IMR-90 (cell line): ENCODE measurements at regions not wholly inside any gene's neighbourhood (a gene's known extent, or its start where the extent isn't known, plus 50 kb on each side); places are given as distances from the start of the nearest gene placed in this dataset.

Source experiments
- ATAC-seq: fragments of 200-7000 bp; cut with Tn5 transposase; 2 replicates; pipeline ENCODE4 v1.9.1; 2020; ENCODE audit warnings: low read depth, mild to moderate bottlenecking, moderate library complexity
- BruUV-seq: library from RNA; stranded (reverse); fragments of 400-500 nt; replicated peaks from 2 replicates; lab custom pipeline; 2021; lab: Mats Ljungman, UMichigan
- CTCF ChIA-PET: fragments of 300-600 bp; formaldehyde crosslinking; extraction: SDS; loops from one replicate; lab custom pipeline; 2021; ENCODE audit warnings: antibody characterized with exemption; lab: Yijun Ruan, JAX
- POLR2A ChIA-PET: fragments of 300-600 bp; sonication (Branson Sonifier 250); formaldehyde crosslinking; loops from one replicate; lab custom pipeline; 2022; ENCODE audit warnings: antibody characterized with exemption; ENCODE audit not compliant: unreplicated experiment; lab: Charles Lee
- DNase-seq: peaks from one replicate; pipeline ENCODE4 v3.0.0; 2013
- H2AFZ ChIP-seq: replicated peaks from 2 replicates; pipeline ENCODE3; 2013; ENCODE audit warnings: low read length, mild to moderate bottlenecking; ENCODE audit not compliant: poor library complexity
- H2AK5ac ChIP-seq: 2 replicates; pipeline ENCODE4 v1.6.1; 2013; ENCODE audit warnings: low read depth, low read length, inconsistent platforms
- H2AK9ac ChIP-seq: replicated peaks from 2 replicates; pipeline ENCODE3; 2013; ENCODE audit warnings: mild to moderate bottlenecking, low read depth, low read length, moderate library complexity; ENCODE audit not compliant: poor library complexity
- H2BK120ac ChIP-seq: 2 replicates; pipeline ENCODE4 v1.6.1; 2013; ENCODE audit warnings: low read depth, low read length, inconsistent platforms
- H2BK15ac ChIP-seq: 3 replicates; pipeline ENCODE4 v1.6.1; 2013; ENCODE audit warnings: low read depth, low read length, inconsistent platforms
- H2BK20ac ChIP-seq: 2 replicates; pipeline ENCODE4 v1.6.1; 2013; ENCODE audit warnings: low read depth, mild to moderate bottlenecking, inconsistent platforms, low read length, moderate library complexity
- H2BK5ac ChIP-seq: 2 replicates; pipeline ENCODE4 v1.6.1; 2013; ENCODE audit warnings: mild to moderate bottlenecking, low read depth, low read length, inconsistent platforms; ENCODE audit not compliant: poor library complexity, severe bottlenecking
- H3K14ac ChIP-seq: replicated peaks from 2 replicates; pipeline ENCODE4 v1.6.1; 2013; ENCODE audit warnings: low read depth, low read length, inconsistent platforms
- H3K18ac ChIP-seq: 2 replicates; pipeline ENCODE4 v1.6.1; 2013; ENCODE audit warnings: low read depth, low read length, control low read depth
- H3K23ac ChIP-seq: 2 replicates; pipeline ENCODE4 v1.6.1; 2013; ENCODE audit warnings: low read depth, low read length, inconsistent platforms
- H3K27ac ChIP-seq: 2 replicates; pipeline ENCODE4 v1.5.1; 2013; ENCODE audit warnings: mild to moderate bottlenecking, control low read depth, low read length; ENCODE audit not compliant: insufficient read depth
- H3K27me3 ChIP-seq: 2 replicates; pipeline ENCODE4 v1.6.1; 2013; ENCODE audit warnings: low read length; ENCODE audit not compliant: control insufficient read depth, insufficient read depth
- H3K36me3 ChIP-seq: 2 replicates; pipeline ENCODE4 v1.6.1; 2013; ENCODE audit warnings: low read length, mixed read lengths; ENCODE audit not compliant: control insufficient read depth, insufficient read depth
- H3K4ac ChIP-seq: 2 replicates; pipeline ENCODE4 v1.6.1; 2013; ENCODE audit warnings: low read depth, low read length, inconsistent platforms
- H3K4me1 ChIP-seq: 2 replicates; pipeline ENCODE4 v1.6.1; 2013; ENCODE audit warnings: low read length, mixed read lengths; ENCODE audit not compliant: control insufficient read depth, insufficient read depth
- H3K4me2 ChIP-seq: 2 replicates; pipeline ENCODE4 v1.6.1; 2013; ENCODE audit warnings: low read depth, mild to moderate bottlenecking, control low read depth, low read length, moderate library complexity
- H3K4me3 ChIP-seq: 2 replicates; pipeline ENCODE4 v1.5.1; 2013; ENCODE audit warnings: low read depth, mild to moderate bottlenecking, control low read depth, low read length, moderate library complexity; ENCODE audit not compliant: insufficient read depth
- H3K56ac ChIP-seq: 2 replicates; pipeline ENCODE4 v1.6.1; 2013; ENCODE audit warnings: low read length, inconsistent platforms; ENCODE audit not compliant: insufficient read depth; ENCODE audit errors: extremely low read depth
- H3K79me1 ChIP-seq, 2 experiments: 2 replicates each; pipeline ENCODE4 v1.6.1; 2013; ENCODE audit warnings: low read length in 2 of 2, inconsistent platforms in 1 of 2, low read depth in 1 of 2
- H3K9ac ChIP-seq: 2 replicates; pipeline ENCODE4 v1.6.1; 2013; ENCODE audit warnings: low read depth, low read length, control low read depth
- H3K9me1 ChIP-seq: 2 replicates; pipeline ENCODE4 v1.6.1; 2013; ENCODE audit warnings: low read length, inconsistent platforms; ENCODE audit not compliant: insufficient read depth
- H3K9me3 ChIP-seq: 2 replicates; pipeline ENCODE4 v1.6.1; 2013; ENCODE audit warnings: low read length; ENCODE audit not compliant: control insufficient read depth, insufficient read depth
- H4K20me1 ChIP-seq: 2 replicates; pipeline ENCODE4 v1.6.1; 2013; ENCODE audit warnings: low read length, inconsistent platforms; ENCODE audit not compliant: insufficient read depth
- H4K5ac ChIP-seq: 2 replicates; pipeline ENCODE4 v1.6.1; 2013; ENCODE audit warnings: mild to moderate bottlenecking, low read depth, low read length, control low read depth
- H4K8ac ChIP-seq, 2 experiments: 2 replicates each; pipeline ENCODE4 v1.6.1; 2013; ENCODE audit warnings: low read depth in 2 of 2, low read length in 2 of 2, control low read depth in 1 of 2, inconsistent platforms in 1 of 2
- H4K91ac ChIP-seq: 2 replicates; pipeline ENCODE4 v1.6.1; 2013; ENCODE audit warnings: low read depth, low read length, inconsistent platforms; ENCODE audit not compliant: insufficient read depth
- BHLHE40 ChIP-seq: fragments of 150-350 bp; IDR thresholded peaks from 2 replicates; pipeline ENCODE4 v1.6.1; 2016; ENCODE audit warnings: mild to moderate bottlenecking, low read depth, low read length
- CEBPB ChIP-seq: IDR thresholded peaks from 2 replicates; pipeline ENCODE4 v1.6.1; 2012; ENCODE audit warnings: low read depth, low read length, improper control_type of control experiment
- CHD1 ChIP-seq: IDR thresholded peaks from 2 replicates; pipeline ENCODE4 v1.6.1; 2012; ENCODE audit warnings: low read depth, low read length, improper control_type of control experiment
- FOS ChIP-seq: fragments of 150-350 bp; IDR thresholded peaks from 2 replicates; pipeline ENCODE4 v1.6.1; 2016; ENCODE audit warnings: low read depth, low read length
- MAFK ChIP-seq: IDR thresholded peaks from 2 replicates; pipeline ENCODE4 v1.6.1; 2012; ENCODE audit warnings: low read depth, low read length, improper control_type of control experiment
- MAZ ChIP-seq: IDR thresholded peaks from 2 replicates; pipeline ENCODE4 v1.6.1; 2012; ENCODE audit warnings: low read depth, mild to moderate bottlenecking, low read length, improper control_type of control experiment, moderate library complexity, borderline replicate concordance
- POLR2A ChIP-seq: IDR thresholded peaks from 2 replicates; pipeline ENCODE4 v1.6.1; 2012; ENCODE audit warnings: mild to moderate bottlenecking, low read depth, low read length
- RAD21 ChIP-seq: IDR thresholded peaks from 2 replicates; pipeline ENCODE4 v1.6.1; 2012; ENCODE audit warnings: low read length, improper control_type of control experiment
- RCOR1 ChIP-seq: IDR thresholded peaks from 2 replicates; pipeline ENCODE4 v1.6.1; 2012; ENCODE audit warnings: mild to moderate bottlenecking, low read length, improper control_type of control experiment; ENCODE audit not compliant: insufficient replicate concordance
- RFX5 ChIP-seq: IDR thresholded peaks from 2 replicates; pipeline ENCODE4 v1.8.0; 2012; ENCODE audit warnings: low read depth, mild to moderate bottlenecking, low read length, moderate library complexity
- SMC3 ChIP-seq: fragments of 150-350 bp; IDR thresholded peaks from 2 replicates; pipeline ENCODE4 v1.6.1; 2016; ENCODE audit warnings: low read depth, mild to moderate bottlenecking, antibody characterized with exemption, low read length, moderate library complexity
- dilution Hi-C: fragments of 300-500 bp; cut with HindIII; formaldehyde crosslinking; loops from one replicate; pipeline ENCODE4 v1.14.3; 2018; ENCODE audit warnings: low sequenced_read_pairs; ENCODE audit not compliant: unreplicated experiment
- in situ Hi-C: fragments of 300-500 bp; cut with MboI; formaldehyde crosslinking; loops from 3 replicates; pipeline ENCODE4 v1.14.3; 2019; ENCODE audit warnings: low sequenced_read_pairs, inconsistent platforms, mixed read lengths
- intact Hi-C: fragments of 100-400 bp; cut with micrococcal nuclease; formaldehyde crosslinking; loops from 2 replicates; pipeline ENCODE4 v1.10.0; 2022
- TF ChIP-seq, protein P1 (sequence below): fragments of 150-350 bp; IDR thresholded peaks from 2 replicates; pipeline ENCODE4 v1.6.1; 2017; ENCODE audit warnings: mild to moderate bottlenecking, antibody characterized with exemption, low read length, low read depth
- TF ChIP-seq, protein P2 (sequence below): fragments of 150-350 bp; IDR thresholded peaks from 2 replicates; pipeline ENCODE4 v1.6.1; 2016; ENCODE audit warnings: low read depth, mild to moderate bottlenecking, low read length, moderate library complexity, borderline replicate concordance
- TF ChIP-seq, protein P3 (sequence below): conservative IDR thresholded peaks from 2 replicates; pipeline ENCODE4 v1.5.1; 2012; ENCODE audit warnings: mild to moderate bottlenecking, low read depth, low read length, improper control_type of control experiment

DNA sequence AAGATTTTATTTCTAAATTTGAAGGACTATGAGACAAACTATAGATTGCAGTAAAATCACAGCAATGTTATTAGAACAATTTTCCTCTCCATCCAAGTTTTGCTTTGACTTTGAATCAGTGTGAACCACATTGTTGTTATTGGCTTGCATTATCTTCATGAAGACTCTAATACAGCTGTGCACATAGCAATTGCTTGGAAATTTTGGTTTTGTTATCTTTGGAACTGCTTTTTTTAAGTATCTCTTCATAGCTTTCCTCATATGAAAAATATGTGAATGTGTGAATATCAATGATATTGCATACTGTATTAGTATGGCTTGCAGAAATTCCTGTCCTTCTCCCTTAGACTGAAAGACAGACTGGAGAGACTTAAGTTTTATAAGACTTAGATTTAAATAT is 666.6 kb downstream of the LUZP2 start:
- intact Hi-C loops, result no loop called here
- ATAC-seq, result no peak
- no peaks in the 10 kb centered on the region for H3K27me3 ChIP-seq
- H3K9ac ChIP-seq, result no peak overlapping the region
- no peak overlapping the region for H2BK15ac ChIP-seq
- H3K18ac ChIP-seq, result no peak overlapping the region
- H4K91ac ChIP-seq, result no peak overlapping the region
- H3K36me3 ChIP-seq, result no peaks in the 10 kb centered on the region
- no peaks in the 10 kb centered on the region for H3K9me1 ChIP-seq
- no peaks in the 10 kb centered on the region for H3K4me1 ChIP-seq
- H3K9me3 ChIP-seq, result peaks cover 3% of the 10 kb centered on the region; the same call in 1 of the 2 replicates
- ChIA-PET POLR2A (no interaction called here), CTCF (no interaction called here)
- H4K5ac ChIP-seq, result no peak overlapping the region
- H2BK120ac ChIP-seq, result no peak overlapping the region
- H3K4me3 ChIP-seq, result no peak overlapping the region
- H3K79me1 ChIP-seq, result no peaks in the 10 kb centered on the region
- no peak overlapping the region for H2AK9ac ChIP-seq
- H2AFZ ChIP-seq, result no peak overlapping the region
- DNase-seq, result peak; percentile 11
- no peak overlapping the region for H4K8ac ChIP-seq
- no peak overlapping the region for H2BK20ac ChIP-seq
- in situ Hi-C loops, result no loop called here
- no peak for TF ChIP-seq BHLHE40
- TF ChIP-seq FOS, result no peak
- TF ChIP-seq RCOR1, result no peak
- no peak for TF ChIP-seq CEBPB
- TF ChIP-seq, protein P1, sequence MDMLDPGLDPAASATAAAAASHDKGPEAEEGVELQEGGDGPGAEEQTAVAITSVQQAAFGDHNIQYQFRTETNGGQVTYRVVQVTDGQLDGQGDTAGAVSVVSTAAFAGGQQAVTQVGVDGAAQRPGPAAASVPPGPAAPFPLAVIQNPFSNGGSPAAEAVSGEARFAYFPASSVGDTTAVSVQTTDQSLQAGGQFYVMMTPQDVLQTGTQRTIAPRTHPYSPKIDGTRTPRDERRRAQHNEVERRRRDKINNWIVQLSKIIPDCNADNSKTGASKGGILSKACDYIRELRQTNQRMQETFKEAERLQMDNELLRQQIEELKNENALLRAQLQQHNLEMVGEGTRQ, result no peak
- TF ChIP-seq, protein P2, sequence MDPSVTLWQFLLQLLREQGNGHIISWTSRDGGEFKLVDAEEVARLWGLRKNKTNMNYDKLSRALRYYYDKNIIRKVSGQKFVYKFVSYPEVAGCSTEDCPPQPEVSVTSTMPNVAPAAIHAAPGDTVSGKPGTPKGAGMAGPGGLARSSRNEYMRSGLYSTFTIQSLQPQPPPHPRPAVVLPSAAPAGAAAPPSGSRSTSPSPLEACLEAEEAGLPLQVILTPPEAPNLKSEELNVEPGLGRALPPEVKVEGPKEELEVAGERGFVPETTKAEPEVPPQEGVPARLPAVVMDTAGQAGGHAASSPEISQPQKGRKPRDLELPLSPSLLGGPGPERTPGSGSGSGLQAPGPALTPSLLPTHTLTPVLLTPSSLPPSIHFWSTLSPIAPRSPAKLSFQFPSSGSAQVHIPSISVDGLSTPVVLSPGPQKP, result no peak
- TF ChIP-seq MAFK, result no peak
- TF ChIP-seq RAD21, result no peak
- no peak for TF ChIP-seq MAZ
- TF ChIP-seq, protein P3, sequence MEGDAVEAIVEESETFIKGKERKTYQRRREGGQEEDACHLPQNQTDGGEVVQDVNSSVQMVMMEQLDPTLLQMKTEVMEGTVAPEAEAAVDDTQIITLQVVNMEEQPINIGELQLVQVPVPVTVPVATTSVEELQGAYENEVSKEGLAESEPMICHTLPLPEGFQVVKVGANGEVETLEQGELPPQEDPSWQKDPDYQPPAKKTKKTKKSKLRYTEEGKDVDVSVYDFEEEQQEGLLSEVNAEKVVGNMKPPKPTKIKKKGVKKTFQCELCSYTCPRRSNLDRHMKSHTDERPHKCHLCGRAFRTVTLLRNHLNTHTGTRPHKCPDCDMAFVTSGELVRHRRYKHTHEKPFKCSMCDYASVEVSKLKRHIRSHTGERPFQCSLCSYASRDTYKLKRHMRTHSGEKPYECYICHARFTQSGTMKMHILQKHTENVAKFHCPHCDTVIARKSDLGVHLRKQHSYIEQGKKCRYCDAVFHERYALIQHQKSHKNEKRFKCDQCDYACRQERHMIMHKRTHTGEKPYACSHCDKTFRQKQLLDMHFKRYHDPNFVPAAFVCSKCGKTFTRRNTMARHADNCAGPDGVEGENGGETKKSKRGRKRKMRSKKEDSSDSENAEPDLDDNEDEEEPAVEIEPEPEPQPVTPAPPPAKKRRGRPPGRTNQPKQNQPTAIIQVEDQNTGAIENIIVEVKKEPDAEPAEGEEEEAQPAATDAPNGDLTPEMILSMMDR, result no peak
- no peak for TF ChIP-seq RFX5
- TF ChIP-seq POLR2A, result no peak
- no peak for TF ChIP-seq SMC3
- TF ChIP-seq CHD1, result no peak
- no peak overlapping the region for H3K23ac ChIP-seq
- H3K4ac ChIP-seq, result no peak overlapping the region
- BruUV-seq, result no TSS peak
- H3K56ac ChIP-seq, result no peak overlapping the region
- H4K20me1 ChIP-seq, result no peaks in the 10 kb centered on the region
- no peak overlapping the region for H2BK5ac ChIP-seq
- no peak overlapping the region for H3K4me2 ChIP-seq
- H3K27ac ChIP-seq, result no peak overlapping the region
- H2AK5ac ChIP-seq, result no peak overlapping the region
- no peak overlapping the region for H3K14ac ChIP-seq
- dilution Hi-C loops, result no loop called here
